ENCODE measurements at regions not wholly inside any gene's neighbourhood (a gene's known extent, or its start where the extent isn't known, plus 50 kb on each side); places are given as distances from the start of the nearest gene placed in this dataset.

DNA sequence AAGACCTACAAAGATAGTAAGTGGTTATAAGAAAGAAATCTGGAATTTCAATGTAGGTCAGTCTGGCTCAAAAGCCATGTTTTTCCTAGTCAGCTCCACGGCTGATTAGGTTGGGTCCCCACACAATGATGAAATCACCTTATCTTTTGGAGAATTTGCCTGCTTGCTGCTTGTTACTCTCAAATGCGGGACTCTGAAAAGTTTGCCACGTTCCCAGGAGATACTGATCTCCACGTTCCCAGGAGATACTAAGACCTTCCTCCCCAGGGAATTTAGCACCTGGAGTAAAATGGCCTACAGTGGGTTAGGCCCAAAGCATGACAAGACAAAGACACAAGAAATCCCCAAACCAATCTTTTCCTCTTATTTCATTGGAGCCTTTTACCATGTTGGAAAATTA lies 449.6 kb downstream of the TNS1 start:
- Histone ChIP-seq H3K27me3 (ENCODE audit: control insufficient read depth in 2 of 2, insufficient read depth in 2 of 2, low read length in 2 of 2) (peaks cover 0 to 2% of the 10 kb centered on the region in 2 donors), H3K36me3 (replicated peaks in 1 of 2; ENCODE audit: control insufficient read depth in 1 of 2, insufficient read depth in 2 of 2, low read length in 2 of 2) (no peaks in the 10 kb centered on the region), H3K4me1 (ENCODE audit: control insufficient read depth in 1 of 2, insufficient read depth in 2 of 2, low read length in 2 of 2) (no peaks in the 10 kb centered on the region), H3K79me2 (ENCODE audit: insufficient read depth, low read length) (no peaks in the 10 kb centered on the region), H3K9ac (ENCODE audit: insufficient read depth, low read length, poor library complexity, severe bottlenecking) (no peak overlapping the region), H3K9me3 (replicated peaks in 1 of 2; ENCODE audit: control insufficient read depth in 1 of 2, insufficient read depth in 1 of 2, low read length in 2 of 2) (no peaks in the 10 kb centered on the region), H4K20me1 (ENCODE audit: insufficient read depth, low read length) (no peaks in the 10 kb centered on the region), H3K4me3 (replicated peaks in 1 of 3; ENCODE audit: low read depth in 2 of 3, low read length in 3 of 3) (no peak overlapping the region), H3K27ac (ENCODE audit: low read depth in 1 of 2, low read length in 2 of 2) (no peak overlapping the region), H2AFZ (ENCODE audit: insufficient read depth, low read depth, low read length, poor library complexity, severe bottlenecking) (no peak overlapping the region), H3K4me2 (replicated peaks; ENCODE audit: extremely low read depth, low read length, poor library complexity, severe bottlenecking) (no peak overlapping the region)
- Mint-ChIP-seq H3K4me1 (no peaks in the 10 kb centered on the region), H3K36me3 (no peaks in the 10 kb centered on the region), H3K9me3 (peaks cover 0 to 3% (median 0%) of the 10 kb centered on the region in 7 donors), H3K27me3 (ENCODE audit: low read depth in 3 of 3) (peaks cover 3 to 12% (median 3%) of the 10 kb centered on the region in 3 donors), H3K4me3 (no peak overlapping the region), H3K27ac (no peak overlapping the region)
- DNase-seq: no peak
- intact Hi-C loops (cut with micrococcal nuclease): no loop called here
- 72% methylated on average over 2 of the region's 4 CpGs for WGBS (ENCODE audit: insufficient coverage)
- TF ChIP-seq, protein P1, sequence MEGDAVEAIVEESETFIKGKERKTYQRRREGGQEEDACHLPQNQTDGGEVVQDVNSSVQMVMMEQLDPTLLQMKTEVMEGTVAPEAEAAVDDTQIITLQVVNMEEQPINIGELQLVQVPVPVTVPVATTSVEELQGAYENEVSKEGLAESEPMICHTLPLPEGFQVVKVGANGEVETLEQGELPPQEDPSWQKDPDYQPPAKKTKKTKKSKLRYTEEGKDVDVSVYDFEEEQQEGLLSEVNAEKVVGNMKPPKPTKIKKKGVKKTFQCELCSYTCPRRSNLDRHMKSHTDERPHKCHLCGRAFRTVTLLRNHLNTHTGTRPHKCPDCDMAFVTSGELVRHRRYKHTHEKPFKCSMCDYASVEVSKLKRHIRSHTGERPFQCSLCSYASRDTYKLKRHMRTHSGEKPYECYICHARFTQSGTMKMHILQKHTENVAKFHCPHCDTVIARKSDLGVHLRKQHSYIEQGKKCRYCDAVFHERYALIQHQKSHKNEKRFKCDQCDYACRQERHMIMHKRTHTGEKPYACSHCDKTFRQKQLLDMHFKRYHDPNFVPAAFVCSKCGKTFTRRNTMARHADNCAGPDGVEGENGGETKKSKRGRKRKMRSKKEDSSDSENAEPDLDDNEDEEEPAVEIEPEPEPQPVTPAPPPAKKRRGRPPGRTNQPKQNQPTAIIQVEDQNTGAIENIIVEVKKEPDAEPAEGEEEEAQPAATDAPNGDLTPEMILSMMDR (IDR thresholded peaks at IDR 0.05): no peak

DNA sequence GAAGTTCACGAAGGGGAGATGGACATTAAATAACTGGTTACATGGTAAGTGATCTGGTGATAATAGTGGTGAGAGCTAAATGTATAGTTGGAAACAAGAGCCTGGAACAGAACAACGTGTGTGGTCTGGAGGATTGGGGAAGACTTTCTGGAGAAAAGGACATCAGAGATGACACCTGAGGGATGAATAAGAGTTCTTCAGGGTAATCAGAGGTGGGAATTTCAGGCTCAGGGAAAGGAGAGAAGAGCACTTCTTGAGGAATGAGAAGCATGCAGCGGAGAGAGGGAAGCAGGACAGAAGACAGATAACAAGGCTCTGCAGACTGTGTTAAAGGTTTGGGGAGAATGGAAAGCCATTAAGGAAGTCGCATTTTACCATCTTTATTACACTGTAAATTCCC lies 450.7 kb downstream of the TNS1 start:
- Histone ChIP-seq H3K4me3 (replicated peaks in 1 of 3; ENCODE audit: low read depth in 2 of 3, low read length in 3 of 3) (no peak overlapping the region), H3K79me2 (ENCODE audit: insufficient read depth, low read length) (no peaks in the 10 kb centered on the region), H3K36me3 (replicated peaks in 1 of 2; ENCODE audit: control insufficient read depth in 1 of 2, insufficient read depth in 2 of 2, low read length in 2 of 2) (no peaks in the 10 kb centered on the region), H3K27me3 (ENCODE audit: control insufficient read depth in 2 of 2, insufficient read depth in 2 of 2, low read length in 2 of 2) (no peaks in the 10 kb centered on the region), H3K4me1 (ENCODE audit: control insufficient read depth in 1 of 2, insufficient read depth in 2 of 2, low read length in 2 of 2) (no peaks in the 10 kb centered on the region), H4K20me1 (ENCODE audit: insufficient read depth, low read length) (no peaks in the 10 kb centered on the region), H2AFZ (ENCODE audit: insufficient read depth, low read depth, low read length, poor library complexity, severe bottlenecking) (no peak overlapping the region), H3K27ac (ENCODE audit: low read depth in 1 of 2, low read length in 2 of 2) (no peak overlapping the region), H3K4me2 (replicated peaks; ENCODE audit: extremely low read depth, low read length, poor library complexity, severe bottlenecking) (no peak overlapping the region), H3K9me3 (replicated peaks in 1 of 2; ENCODE audit: control insufficient read depth in 1 of 2, insufficient read depth in 1 of 2, low read length in 2 of 2) (no peaks in the 10 kb centered on the region), H3K9ac (ENCODE audit: insufficient read depth, low read length, poor library complexity, severe bottlenecking) (no peak overlapping the region)
- no peak for DNase-seq
- no peak overlapping the region for H3K4me3 Mint-ChIP-seq
- no peaks in the 10 kb centered on the region for H3K4me1 Mint-ChIP-seq
- intact Hi-C loops (cut with micrococcal nuclease): no loop called here
- peak overlapping the region in 1 of 7 donors; percentile 2 for H3K27ac Mint-ChIP-seq
- WGBS (ENCODE audit: insufficient coverage): 85% methylated on average over 1 of the region's 4 CpGs
- peaks cover 0 to 3% (median 0%) of the 10 kb centered on the region in 7 donors for H3K9me3 Mint-ChIP-seq
- peaks cover 4 to 11% (median 5%) of the 10 kb centered on the region in 3 donors for H3K27me3 Mint-ChIP-seq (ENCODE audit: low read depth in 3 of 3)
- TF ChIP-seq, protein P1 (IDR thresholded peaks at IDR 0.05): no peak
- no peaks in the 10 kb centered on the region for H3K36me3 Mint-ChIP-seq

Data from CD14-positive monocyte (primary cell).